GM12874 (cell line): ENCODE measurements at regions not wholly inside any gene's neighbourhood (a gene's known extent, or its start where the extent isn't known, plus 50 kb on each side); places are given as distances from the start of the nearest gene placed in this dataset.

Experiments used
- TF ChIP-seq, protein P1 (sequence below): IDR thresholded peaks from 2 replicates; pipeline ENCODE4 v1.5.1; 2011; ENCODE audit warnings: low read depth, mild to moderate bottlenecking, control low read depth, low read length, moderate library complexity; ENCODE audit not compliant: insufficient read depth

DNA sequence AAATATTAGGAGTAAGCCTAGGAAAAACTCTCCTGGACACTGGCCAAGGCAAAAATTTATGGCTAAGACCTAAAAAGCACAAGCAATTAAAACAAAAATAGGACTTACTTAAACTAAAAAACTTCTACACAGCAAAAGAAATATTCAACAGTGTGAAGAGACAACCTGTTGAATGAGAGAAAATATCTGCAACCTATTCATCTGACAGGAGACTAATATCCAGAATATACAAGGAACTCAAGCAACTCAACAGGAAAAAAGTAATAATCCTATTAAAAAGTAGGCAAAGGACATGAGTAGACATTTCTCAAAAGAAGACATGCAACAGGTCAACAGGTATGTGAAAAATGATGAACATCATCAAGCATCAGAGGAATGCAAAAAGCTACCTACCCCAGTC is 431.1 kb downstream of the ZEB2 start:
- TF ChIP-seq, protein P1, sequence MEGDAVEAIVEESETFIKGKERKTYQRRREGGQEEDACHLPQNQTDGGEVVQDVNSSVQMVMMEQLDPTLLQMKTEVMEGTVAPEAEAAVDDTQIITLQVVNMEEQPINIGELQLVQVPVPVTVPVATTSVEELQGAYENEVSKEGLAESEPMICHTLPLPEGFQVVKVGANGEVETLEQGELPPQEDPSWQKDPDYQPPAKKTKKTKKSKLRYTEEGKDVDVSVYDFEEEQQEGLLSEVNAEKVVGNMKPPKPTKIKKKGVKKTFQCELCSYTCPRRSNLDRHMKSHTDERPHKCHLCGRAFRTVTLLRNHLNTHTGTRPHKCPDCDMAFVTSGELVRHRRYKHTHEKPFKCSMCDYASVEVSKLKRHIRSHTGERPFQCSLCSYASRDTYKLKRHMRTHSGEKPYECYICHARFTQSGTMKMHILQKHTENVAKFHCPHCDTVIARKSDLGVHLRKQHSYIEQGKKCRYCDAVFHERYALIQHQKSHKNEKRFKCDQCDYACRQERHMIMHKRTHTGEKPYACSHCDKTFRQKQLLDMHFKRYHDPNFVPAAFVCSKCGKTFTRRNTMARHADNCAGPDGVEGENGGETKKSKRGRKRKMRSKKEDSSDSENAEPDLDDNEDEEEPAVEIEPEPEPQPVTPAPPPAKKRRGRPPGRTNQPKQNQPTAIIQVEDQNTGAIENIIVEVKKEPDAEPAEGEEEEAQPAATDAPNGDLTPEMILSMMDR: no peak

DNA sequence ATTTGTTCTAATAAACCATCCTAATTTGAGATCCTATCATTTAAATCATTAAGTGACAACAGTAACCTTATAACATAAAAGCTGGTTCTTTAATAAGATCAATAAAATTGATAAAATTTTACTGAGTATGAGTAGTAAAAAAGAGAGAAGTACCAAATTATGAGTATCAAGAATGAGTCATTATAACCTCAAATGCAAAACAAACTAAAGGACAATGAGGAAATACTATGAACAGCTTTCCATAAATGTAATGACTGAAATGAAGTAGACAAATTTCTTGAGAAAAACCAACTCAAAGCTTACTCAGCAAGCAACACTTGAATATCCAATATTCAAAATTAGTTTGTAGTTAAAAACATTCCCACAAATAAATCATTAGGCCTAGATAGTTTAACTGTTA is 433.0 kb downstream of the ZEB2 start:
- TF ChIP-seq, protein P1: no peak

DNA sequence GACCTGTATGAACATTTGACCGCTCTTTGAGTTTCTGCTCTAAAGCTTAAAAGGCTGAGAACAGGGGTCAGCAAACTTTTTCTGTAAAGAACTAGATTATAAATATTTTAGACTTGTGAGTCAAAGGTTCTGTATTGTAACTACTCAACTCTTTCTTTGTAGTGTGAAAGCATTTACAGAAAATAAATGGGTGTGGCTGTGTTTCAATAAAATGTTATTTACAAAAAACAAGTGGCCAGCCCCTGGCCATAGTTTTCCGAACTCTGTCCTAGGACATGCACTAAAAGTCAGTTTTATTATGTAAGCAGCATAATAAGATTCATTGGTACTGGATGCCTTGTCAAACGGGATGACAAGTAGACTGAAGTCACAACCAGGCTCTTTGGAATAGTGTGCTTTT is 434.9 kb downstream of the ZEB2 start:
- TF ChIP-seq, protein P1: no peak

DNA sequence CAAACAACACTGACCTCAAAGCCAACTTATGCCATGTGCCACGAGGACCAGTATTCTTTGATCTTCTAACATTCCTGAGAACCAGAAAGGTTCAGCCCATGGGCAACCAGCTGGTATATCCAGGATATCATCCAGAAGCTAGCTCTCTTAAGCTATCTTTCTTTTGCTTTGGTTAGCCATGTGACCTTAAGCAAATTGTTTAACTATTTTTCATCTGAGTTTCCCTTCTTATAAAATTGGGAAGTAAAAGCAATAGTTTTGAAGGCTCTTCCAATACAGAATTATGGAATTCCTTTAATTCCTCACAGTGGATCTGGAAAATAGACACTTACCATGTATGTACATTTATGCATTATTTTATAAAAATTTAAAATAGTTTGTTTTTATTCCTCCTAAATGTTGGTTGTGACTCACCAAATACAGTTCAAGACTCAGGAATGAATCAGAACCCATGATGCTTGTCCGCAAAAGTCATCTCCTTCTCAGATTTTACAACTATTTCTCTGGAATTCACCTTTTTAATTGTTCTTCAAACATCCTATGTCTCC is 435.7 kb downstream of the ZEB2 start:
- TF ChIP-seq, protein P1: no peak

DNA sequence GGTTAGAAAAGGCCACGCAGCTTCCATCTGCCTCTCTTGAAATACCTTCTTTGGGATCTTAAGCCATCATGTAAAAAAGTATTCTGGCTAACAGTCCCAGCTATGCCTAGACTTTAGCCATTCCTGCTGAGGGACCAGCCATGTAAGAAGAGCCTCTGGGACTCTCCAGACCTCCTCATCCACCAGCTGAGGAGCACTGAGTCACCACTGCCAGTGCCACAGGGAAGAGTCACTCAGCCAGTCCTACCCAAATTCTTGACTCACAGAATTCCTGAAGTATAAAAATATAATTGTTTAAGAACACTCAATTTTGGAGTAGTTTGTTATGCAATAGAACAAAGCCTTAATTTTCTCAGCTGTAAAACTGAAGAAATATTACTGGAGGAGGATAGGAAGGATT is 436.7 kb downstream of the ZEB2 start:
- TF ChIP-seq, protein P1: no peak

DNA sequence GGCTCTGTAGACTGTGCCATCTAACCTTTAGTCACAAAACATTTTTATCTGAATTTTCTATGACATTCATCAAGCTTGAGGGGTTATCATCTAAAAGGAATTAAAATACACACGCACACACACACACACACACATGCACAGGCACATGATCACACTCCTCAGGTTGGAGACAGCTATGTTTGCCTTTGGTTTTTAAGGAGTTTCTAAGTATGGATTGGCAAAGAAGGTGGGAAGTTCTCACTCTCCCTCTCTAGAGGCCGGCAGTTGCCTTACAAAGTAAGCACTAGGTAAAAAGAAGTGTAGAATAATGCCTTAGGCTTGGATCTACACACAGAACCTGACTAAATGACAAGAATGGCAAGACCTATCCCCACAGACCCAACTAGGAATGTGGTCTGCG is 437.1 kb downstream of the ZEB2 start:
- TF ChIP-seq, protein P1: no peak

DNA sequence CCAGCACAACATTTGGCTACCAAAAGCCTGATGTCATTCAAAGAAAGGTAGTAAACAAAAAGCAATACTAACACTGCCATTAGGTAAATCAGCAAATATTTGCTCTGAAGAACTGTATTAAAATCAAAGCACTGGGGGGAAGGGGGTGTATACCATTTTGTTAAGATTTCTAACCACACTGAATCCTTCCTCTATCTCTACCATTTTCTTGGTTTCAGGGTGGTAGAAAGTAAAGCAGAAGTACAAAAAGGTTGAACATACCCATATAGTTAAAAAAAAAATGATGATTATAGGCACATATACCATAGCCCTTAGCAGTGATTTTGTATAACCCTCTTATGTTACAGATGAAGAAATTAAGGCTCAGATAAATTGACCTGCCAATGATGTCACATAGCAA is 437.6 kb downstream of the ZEB2 start:
- TF ChIP-seq, protein P1: no peak
